GM23338 (cell line): ENCODE measurements at regions not wholly inside any gene's neighbourhood (a gene's known extent, or its start where the extent isn't known, plus 50 kb on each side); places are given as distances from the start of the nearest gene placed in this dataset.

ENCODE experiments used
- EZH2 ChIP-seq: fragments of 200-600 bp; sonication (generic); IDR thresholded peaks from one replicate; pipeline ENCODE4 v1.8.0; 2017; ENCODE audit warnings: antibody characterized with exemption, mild to moderate bottlenecking, low read depth; ENCODE audit not compliant: unreplicated experiment
- POLR2AphosphoS5 ChIP-seq: IDR thresholded peaks from 2 replicates; pipeline ENCODE4 v1.6.1; 2016; ENCODE audit warnings: antibody characterized with exemption, low read depth

GRCh38 chr13:102970542-102970941 lies 95.7 kb downstream of the SLC10A2 start:
- no peak for TF ChIP-seq POLR2AphosphoS5
- TF ChIP-seq EZH2 = no peak
